Gastrocnemius medialis (tissue), 4 donors: ENCODE measurements at regions not wholly inside any gene's neighbourhood (a gene's known extent, or its start where the extent isn't known, plus 50 kb on each side); places are given as distances from the start of the nearest gene placed in this dataset.

Experiments used
- CTCF ChIP-seq, 5 experiments: fragments of 450-650 bp in 3 of 5; fragments of 200-600 bp in 2 of 5; sonication (generic) in 2 of 5; IDR thresholded peaks in 4 of 5; conservative IDR thresholded peaks in 1 of 5; 1 replicate in 4 of 5; 2 replicates in 1 of 5; pipeline ENCODE4 v1.5.1; 2016 to 2019; ENCODE audit warnings: antibody characterized with exemption in 5 of 5, mild to moderate bottlenecking in 3 of 5, moderate library complexity in 3 of 5
- POLR2A ChIP-seq, 2 donors: fragments of 450-650 bp; IDR thresholded peaks; one replicate each; pipeline ENCODE4 v1.6.1; 2017; ENCODE audit warnings: antibody characterized with exemption in 2 of 2, mild to moderate bottlenecking in 2 of 2, moderate library complexity in 2 of 2

- TF ChIP-seq CTCF (IDR thresholded peaks at IDR 0.05 in 4 of 5, conservative IDR thresholded peaks at IDR 0.05 in 1 of 5) (no peak), POLR2A (IDR thresholded peaks at IDR 0.05) (no peak)
These were observed 85.6 kb upstream of the WNT4 start for GRCh38 chr1:22228505-22228911.
